Liver (tissue), 3 donors: ENCODE measurements at regions not wholly inside any gene's neighbourhood (a gene's known extent, or its start where the extent isn't known, plus 50 kb on each side); places are given as distances from the start of the nearest gene placed in this dataset.

Source experiments
- FOXA1 ChIP-seq: IDR thresholded peaks from 2 replicates; pipeline ENCODE4 v1.6.1; 2016; ENCODE audit warnings: antibody characterized with exemption
- GABPA ChIP-seq, 2 donors: IDR thresholded peaks in 1 of 2; conservative IDR thresholded peaks in 1 of 2; 2 replicates each; pipeline ENCODE4 v1.6.1; 2016; ENCODE audit warnings: antibody characterized with exemption in 2 of 2, mild to moderate bottlenecking in 1 of 2, moderate library complexity in 1 of 2
- HNF4A ChIP-seq, 2 donors: conservative IDR thresholded peaks; 2 replicates each; pipeline ENCODE4 v1.6.1; 2016; ENCODE audit warnings: antibody characterized with exemption in 2 of 2, mild to moderate bottlenecking in 2 of 2
- HNF4G ChIP-seq: IDR thresholded peaks from 2 replicates; pipeline ENCODE4 v1.6.1; 2016; ENCODE audit warnings: antibody characterized with exemption
- RAD21 ChIP-seq, 2 donors: IDR thresholded peaks; 2 replicates each; pipeline ENCODE4 v1.6.1; 2016; ENCODE audit warnings: antibody characterized with exemption in 2 of 2, mild to moderate bottlenecking in 2 of 2
- SP1 ChIP-seq: IDR thresholded peaks from 2 replicates; pipeline ENCODE4 v1.6.1; 2018; ENCODE audit warnings: antibody characterized with exemption, mild to moderate bottlenecking
- TF ChIP-seq, protein P1 (sequence below): fragments of 150-350 bp; IDR thresholded peaks from 2 replicates; pipeline ENCODE4 v1.5.1; 2017; ENCODE audit warnings: improper control_type of control experiment, low read depth, low read length; ENCODE audit not compliant: missing input control
- TF ChIP-seq, protein P2 (sequence below): IDR thresholded peaks from 2 replicates; pipeline ENCODE4 v1.6.1; 2016; ENCODE audit warnings: antibody characterized with exemption
- TF ChIP-seq, protein P3 (sequence below): IDR thresholded peaks from 2 replicates; pipeline ENCODE4 v1.6.1; 2016; ENCODE audit warnings: antibody characterized with exemption
- TF ChIP-seq, protein P4 (sequence below): IDR thresholded peaks from 2 replicates; pipeline ENCODE4 v1.6.1; 2016; ENCODE audit warnings: antibody characterized with exemption, mild to moderate bottlenecking
- donor health status: healthy.
- donor health status: healthy.

DNA sequence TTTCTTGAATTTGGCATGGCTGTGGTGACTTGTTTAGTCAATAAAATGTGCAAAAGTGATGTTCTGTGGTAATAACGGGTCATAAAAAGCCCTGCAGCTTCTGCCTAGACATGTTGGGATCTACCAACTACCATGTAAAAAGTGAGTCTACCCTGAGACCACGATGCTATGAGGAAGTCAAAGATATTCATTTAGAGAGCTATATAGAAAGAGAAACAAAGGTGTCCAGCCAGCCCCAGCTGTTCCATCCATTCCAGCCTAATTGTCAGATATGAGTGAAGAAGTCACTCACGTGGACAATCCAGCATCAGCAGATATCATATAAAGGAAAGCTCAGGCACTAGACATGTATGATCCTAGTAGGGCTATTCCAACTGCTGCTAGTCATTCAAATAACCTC, 117.2 kb upstream of the SSTR1 start:
- TF ChIP-seq, protein P1, sequence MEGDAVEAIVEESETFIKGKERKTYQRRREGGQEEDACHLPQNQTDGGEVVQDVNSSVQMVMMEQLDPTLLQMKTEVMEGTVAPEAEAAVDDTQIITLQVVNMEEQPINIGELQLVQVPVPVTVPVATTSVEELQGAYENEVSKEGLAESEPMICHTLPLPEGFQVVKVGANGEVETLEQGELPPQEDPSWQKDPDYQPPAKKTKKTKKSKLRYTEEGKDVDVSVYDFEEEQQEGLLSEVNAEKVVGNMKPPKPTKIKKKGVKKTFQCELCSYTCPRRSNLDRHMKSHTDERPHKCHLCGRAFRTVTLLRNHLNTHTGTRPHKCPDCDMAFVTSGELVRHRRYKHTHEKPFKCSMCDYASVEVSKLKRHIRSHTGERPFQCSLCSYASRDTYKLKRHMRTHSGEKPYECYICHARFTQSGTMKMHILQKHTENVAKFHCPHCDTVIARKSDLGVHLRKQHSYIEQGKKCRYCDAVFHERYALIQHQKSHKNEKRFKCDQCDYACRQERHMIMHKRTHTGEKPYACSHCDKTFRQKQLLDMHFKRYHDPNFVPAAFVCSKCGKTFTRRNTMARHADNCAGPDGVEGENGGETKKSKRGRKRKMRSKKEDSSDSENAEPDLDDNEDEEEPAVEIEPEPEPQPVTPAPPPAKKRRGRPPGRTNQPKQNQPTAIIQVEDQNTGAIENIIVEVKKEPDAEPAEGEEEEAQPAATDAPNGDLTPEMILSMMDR: no peak
- TF ChIP-seq, protein P2, sequence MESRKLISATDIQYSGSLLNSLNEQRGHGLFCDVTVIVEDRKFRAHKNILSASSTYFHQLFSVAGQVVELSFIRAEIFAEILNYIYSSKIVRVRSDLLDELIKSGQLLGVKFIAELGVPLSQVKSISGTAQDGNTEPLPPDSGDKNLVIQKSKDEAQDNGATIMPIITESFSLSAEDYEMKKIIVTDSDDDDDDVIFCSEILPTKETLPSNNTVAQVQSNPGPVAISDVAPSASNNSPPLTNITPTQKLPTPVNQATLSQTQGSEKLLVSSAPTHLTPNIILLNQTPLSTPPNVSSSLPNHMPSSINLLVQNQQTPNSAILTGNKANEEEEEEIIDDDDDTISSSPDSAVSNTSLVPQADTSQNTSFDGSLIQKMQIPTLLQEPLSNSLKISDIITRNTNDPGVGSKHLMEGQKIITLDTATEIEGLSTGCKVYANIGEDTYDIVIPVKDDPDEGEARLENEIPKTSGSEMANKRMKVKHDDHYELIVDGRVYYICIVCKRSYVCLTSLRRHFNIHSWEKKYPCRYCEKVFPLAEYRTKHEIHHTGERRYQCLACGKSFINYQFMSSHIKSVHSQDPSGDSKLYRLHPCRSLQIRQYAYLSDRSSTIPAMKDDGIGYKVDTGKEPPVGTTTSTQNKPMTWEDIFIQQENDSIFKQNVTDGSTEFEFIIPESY: no peak
- no peak for TF ChIP-seq HNF4A (conservative IDR thresholded peaks at IDR 0.05)
- no peak for TF ChIP-seq FOXA1
- TF ChIP-seq GABPA (IDR thresholded peaks at IDR 0.05 in 1 of 2, conservative IDR thresholded peaks at IDR 0.05 in 1 of 2): no peak
- no peak for TF ChIP-seq SP1
- TF ChIP-seq RAD21 (IDR thresholded peaks at IDR 0.05): no peak
- TF ChIP-seq, protein P3, sequence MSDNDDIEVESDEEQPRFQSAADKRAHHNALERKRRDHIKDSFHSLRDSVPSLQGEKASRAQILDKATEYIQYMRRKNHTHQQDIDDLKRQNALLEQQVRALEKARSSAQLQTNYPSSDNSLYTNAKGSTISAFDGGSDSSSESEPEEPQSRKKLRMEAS: no peak
- TF ChIP-seq, protein P4, sequence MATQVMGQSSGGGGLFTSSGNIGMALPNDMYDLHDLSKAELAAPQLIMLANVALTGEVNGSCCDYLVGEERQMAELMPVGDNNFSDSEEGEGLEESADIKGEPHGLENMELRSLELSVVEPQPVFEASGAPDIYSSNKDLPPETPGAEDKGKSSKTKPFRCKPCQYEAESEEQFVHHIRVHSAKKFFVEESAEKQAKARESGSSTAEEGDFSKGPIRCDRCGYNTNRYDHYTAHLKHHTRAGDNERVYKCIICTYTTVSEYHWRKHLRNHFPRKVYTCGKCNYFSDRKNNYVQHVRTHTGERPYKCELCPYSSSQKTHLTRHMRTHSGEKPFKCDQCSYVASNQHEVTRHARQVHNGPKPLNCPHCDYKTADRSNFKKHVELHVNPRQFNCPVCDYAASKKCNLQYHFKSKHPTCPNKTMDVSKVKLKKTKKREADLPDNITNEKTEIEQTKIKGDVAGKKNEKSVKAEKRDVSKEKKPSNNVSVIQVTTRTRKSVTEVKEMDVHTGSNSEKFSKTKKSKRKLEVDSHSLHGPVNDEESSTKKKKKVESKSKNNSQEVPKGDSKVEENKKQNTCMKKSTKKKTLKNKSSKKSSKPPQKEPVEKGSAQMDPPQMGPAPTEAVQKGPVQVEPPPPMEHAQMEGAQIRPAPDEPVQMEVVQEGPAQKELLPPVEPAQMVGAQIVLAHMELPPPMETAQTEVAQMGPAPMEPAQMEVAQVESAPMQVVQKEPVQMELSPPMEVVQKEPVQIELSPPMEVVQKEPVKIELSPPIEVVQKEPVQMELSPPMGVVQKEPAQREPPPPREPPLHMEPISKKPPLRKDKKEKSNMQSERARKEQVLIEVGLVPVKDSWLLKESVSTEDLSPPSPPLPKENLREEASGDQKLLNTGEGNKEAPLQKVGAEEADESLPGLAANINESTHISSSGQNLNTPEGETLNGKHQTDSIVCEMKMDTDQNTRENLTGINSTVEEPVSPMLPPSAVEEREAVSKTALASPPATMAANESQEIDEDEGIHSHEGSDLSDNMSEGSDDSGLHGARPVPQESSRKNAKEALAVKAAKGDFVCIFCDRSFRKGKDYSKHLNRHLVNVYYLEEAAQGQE: no peak
- no peak for TF ChIP-seq HNF4G
